ENCODE measurements at regions not wholly inside any gene's neighbourhood (a gene's known extent, or its start where the extent isn't known, plus 50 kb on each side); places are given as distances from the start of the nearest gene placed in this dataset.

- Mint-ChIP-seq H3K36me3 (ENCODE audit: low read depth) (no peaks in the 10 kb centered on the region), H3K27me3 (no peaks in the 10 kb centered on the region), H3K9me3 (peaks cover 27% of the 10 kb centered on the region), H3K4me1 (ENCODE audit: low read depth) (no peaks in the 10 kb centered on the region), H3K27ac (no peak overlapping the region), H3K4me3 (no peak overlapping the region)
- intact Hi-C loops (cut with micrococcal nuclease): no loop called here
These were observed 307.1 kb downstream of the OSR1 start for GRCh38 chr2:19051203-19051831.

DNA sequence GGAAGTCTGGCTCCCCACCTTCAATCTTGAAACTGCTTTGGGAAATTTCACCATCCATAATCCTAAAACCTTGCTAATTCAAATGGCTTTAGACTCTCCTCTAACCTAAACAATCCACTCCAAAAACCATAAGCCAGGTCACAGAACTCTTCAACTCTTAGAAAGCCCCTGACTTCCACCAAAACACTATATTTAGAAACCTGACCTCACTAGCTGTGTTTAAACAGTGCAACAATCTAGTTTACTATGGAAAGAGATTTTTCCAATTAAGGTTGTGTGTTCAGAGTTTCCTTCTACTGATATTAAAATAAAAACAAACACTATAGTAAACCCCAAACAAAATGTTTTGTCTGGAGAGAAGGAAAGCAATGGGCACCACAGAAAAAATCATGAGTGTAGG, 308.1 kb downstream of the OSR1 start:
- no peak overlapping the region for H3K4me3 Mint-ChIP-seq
- no peak overlapping the region for H3K27ac Mint-ChIP-seq
- peaks cover 17% of the 10 kb centered on the region for H3K9me3 Mint-ChIP-seq
- H3K36me3 Mint-ChIP-seq (ENCODE audit: low read depth): no peaks in the 10 kb centered on the region
- no peaks in the 10 kb centered on the region for H3K4me1 Mint-ChIP-seq (ENCODE audit: low read depth)
- intact Hi-C loops (cut with micrococcal nuclease): no loop called here
- no peaks in the 10 kb centered on the region for H3K27me3 Mint-ChIP-seq

- intact Hi-C loops (cut with micrococcal nuclease): no loop called here
- no peaks in the 10 kb centered on the region for H3K4me1 Mint-ChIP-seq (ENCODE audit: low read depth)
- no peak overlapping the region for H3K27ac Mint-ChIP-seq
- no peaks in the 10 kb centered on the region for H3K27me3 Mint-ChIP-seq
- H3K4me3 Mint-ChIP-seq: no peak overlapping the region
- H3K9me3 Mint-ChIP-seq: peaks cover 16% of the 10 kb centered on the region
- H3K36me3 Mint-ChIP-seq (ENCODE audit: low read depth): no peaks in the 10 kb centered on the region
These were observed 309.7 kb downstream of the OSR1 start for GRCh38 chr2:19048593-19049266.

GRCh38 chr2:19046986-19047780, 311.2 kb downstream of the OSR1 start:
- Mint-ChIP-seq H3K9me3 (peaks cover 16% of the 10 kb centered on the region), H3K27me3 (no peaks in the 10 kb centered on the region), H3K4me1 (ENCODE audit: low read depth) (no peaks in the 10 kb centered on the region), H3K4me3 (no peak overlapping the region), H3K27ac (no peak overlapping the region), H3K36me3 (ENCODE audit: low read depth) (no peaks in the 10 kb centered on the region)
- intact Hi-C loops (cut with micrococcal nuclease): no loop called here

DNA sequence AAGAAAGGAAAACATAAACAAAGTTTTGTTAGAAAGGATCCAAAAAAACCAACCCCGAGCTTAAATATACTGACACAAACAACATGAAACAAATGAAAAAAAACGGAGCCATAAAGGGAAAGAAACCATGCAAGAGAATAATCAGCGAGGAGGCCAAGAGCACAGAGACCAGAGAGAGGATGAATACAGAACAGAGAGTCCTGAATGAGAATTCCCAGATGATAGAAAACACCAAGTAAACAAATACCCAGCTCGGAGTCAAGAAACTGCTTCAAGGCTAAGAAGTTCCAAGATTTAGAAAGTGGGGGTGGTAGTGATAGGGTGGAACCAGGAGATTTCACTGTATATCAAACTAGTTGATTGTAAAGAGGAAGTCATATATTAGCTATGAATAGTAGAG, 313.3 kb downstream of the OSR1 start:
- intact Hi-C loops (cut with micrococcal nuclease): no loop called here
- Mint-ChIP-seq H3K27me3 (no peaks in the 10 kb centered on the region), H3K4me1 (ENCODE audit: low read depth) (no peaks in the 10 kb centered on the region), H3K4me3 (no peak overlapping the region), H3K27ac (no peak overlapping the region), H3K9me3 (peaks cover 16% of the 10 kb centered on the region), H3K36me3 (ENCODE audit: low read depth) (no peaks in the 10 kb centered on the region)

DNA sequence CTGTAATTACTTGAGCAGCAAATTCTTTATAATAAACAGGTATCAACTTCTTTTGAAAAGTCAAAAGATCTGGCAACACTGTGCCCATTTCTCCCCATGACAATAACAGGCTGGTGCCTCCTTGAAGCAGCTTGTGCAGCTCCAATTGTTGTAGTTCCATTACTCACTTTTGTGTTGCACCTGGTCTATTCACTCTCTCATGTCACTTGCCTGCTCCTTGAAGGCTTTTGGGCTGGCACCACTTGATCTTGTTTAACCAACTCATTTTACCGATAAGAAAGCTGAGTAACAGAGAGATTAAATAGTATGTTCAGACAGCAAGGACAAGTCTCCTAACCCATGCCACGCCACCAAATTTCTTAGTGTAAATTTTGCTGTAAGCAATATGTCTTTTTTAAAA, 314.5 kb downstream of the OSR1 start:
- Mint-ChIP-seq H3K9me3 (peaks cover 16% of the 10 kb centered on the region), H3K4me3 (no peak overlapping the region), H3K27me3 (no peaks in the 10 kb centered on the region), H3K36me3 (ENCODE audit: low read depth) (no peaks in the 10 kb centered on the region), H3K27ac (no peak overlapping the region), H3K4me1 (ENCODE audit: low read depth) (peaks cover under 1% of the 10 kb centered on the region)
- intact Hi-C loops (cut with micrococcal nuclease): no loop called here

GRCh38 chr2:19041434-19042041, 316.9 kb downstream of the OSR1 start:
- Mint-ChIP-seq H3K4me1 (ENCODE audit: low read depth) (peaks cover 7% of the 10 kb centered on the region), H3K27ac (no peak overlapping the region), H3K36me3 (ENCODE audit: low read depth) (no peaks in the 10 kb centered on the region), H3K9me3 (peaks cover 8% of the 10 kb centered on the region), H3K27me3 (no peaks in the 10 kb centered on the region), H3K4me3 (no peak overlapping the region)
- intact Hi-C loops (cut with micrococcal nuclease): no loop called here

DNA sequence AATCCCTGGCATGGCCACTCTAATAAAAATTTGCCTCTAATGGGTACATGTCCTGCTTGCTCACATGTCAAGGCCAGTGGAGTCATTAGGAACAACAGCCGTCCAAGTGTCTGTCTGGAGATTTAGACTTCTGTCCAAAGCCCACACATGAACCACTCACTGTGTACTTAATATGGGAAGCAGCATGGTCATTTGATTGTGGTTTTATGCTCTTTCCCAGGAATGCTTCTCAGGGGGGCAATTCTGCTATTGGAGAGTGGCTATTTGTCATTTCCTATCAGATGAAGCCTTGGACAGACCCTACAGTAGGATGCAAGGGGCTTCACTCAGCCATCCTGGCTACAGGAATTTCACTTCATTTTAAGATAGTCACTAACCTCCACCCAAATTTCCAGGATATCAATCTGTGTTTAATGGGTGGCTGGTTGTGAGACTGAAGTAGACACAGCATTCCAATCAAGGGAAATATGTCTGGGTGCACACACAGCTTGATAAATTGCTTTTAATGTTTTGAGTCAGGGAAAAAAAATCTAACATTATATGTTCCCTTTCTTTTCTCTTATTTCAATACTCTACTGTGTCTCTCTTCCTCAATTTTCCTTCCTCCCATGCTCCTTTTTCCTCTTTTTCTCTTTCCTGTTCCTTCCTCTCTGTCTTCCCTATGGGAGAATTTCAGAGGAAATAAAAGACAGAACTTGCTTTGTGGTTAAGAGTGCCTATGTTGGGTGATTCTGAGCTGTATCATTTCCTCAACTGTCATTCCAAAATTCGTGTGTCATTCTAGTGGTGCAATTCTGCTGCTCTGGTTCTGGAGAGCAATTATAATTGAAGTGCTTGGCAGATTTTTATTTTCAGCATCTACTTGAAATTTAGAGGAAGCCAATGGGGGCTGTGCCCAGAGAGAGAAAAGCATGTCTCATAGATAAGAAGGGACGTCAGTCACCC, 320.1 kb downstream of the OSR1 start:
- intact Hi-C loops (cut with micrococcal nuclease): no loop called here
- H3K36me3 Mint-ChIP-seq (ENCODE audit: low read depth): no peaks in the 10 kb centered on the region
- peaks cover 9% of the 10 kb centered on the region for H3K9me3 Mint-ChIP-seq

DNA sequence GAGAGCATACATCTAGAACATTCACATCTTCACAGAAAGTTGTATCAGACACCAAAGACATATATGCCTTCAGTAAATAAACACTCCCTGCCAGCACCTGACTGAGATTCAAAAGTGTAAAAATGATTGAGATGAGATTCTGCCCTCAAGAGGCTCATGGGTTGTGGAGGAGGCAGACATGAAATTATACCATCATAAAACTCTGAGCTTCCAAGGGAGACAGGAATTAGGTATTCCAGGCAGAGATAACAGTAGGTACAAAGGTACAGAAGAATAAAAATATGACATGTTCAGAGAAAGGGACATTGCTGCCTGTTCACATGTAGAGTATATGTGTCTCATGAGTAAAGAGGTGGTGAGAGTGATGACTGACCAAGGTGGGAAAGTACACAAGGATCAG, 322.3 kb downstream of the OSR1 start:
- H3K4me3 Mint-ChIP-seq: no peak overlapping the region
- no peaks in the 10 kb centered on the region for H3K36me3 Mint-ChIP-seq (ENCODE audit: low read depth)
- H3K4me1 Mint-ChIP-seq (ENCODE audit: low read depth): peaks cover 7% of the 10 kb centered on the region
- peaks cover 15% of the 10 kb centered on the region for H3K9me3 Mint-ChIP-seq
- H3K27ac Mint-ChIP-seq: no peak overlapping the region
- intact Hi-C loops (cut with micrococcal nuclease): no loop called here
- H3K27me3 Mint-ChIP-seq: no peaks in the 10 kb centered on the region

More for the DNA sequence above, 320.1 kb downstream of the OSR1 start:
- no peaks in the 10 kb centered on the region for H3K27me3 Mint-ChIP-seq
- no peak overlapping the region for H3K4me3 Mint-ChIP-seq
- H3K4me1 Mint-ChIP-seq (ENCODE audit: low read depth): peaks cover 7% of the 10 kb centered on the region
- H3K27ac Mint-ChIP-seq: no peak overlapping the region

GRCh38 chr2:19035238-19035637, 323.2 kb downstream of the OSR1 start:
- H3K27ac Mint-ChIP-seq: no peak overlapping the region
- no peaks in the 10 kb centered on the region for H3K27me3 Mint-ChIP-seq
- intact Hi-C loops (cut with micrococcal nuclease): no loop called here
- no peak overlapping the region for H3K4me3 Mint-ChIP-seq
- H3K9me3 Mint-ChIP-seq: peaks cover 15% of the 10 kb centered on the region
- peaks cover 7% of the 10 kb centered on the region for H3K4me1 Mint-ChIP-seq (ENCODE audit: low read depth)
- H3K36me3 Mint-ChIP-seq (ENCODE audit: low read depth): no peaks in the 10 kb centered on the region

GRCh38 chr2:19033240-19033639, 325.2 kb downstream of the OSR1 start:
- no peaks in the 10 kb centered on the region for H3K36me3 Mint-ChIP-seq (ENCODE audit: low read depth)
- intact Hi-C loops (cut with micrococcal nuclease): no loop called here
- peaks cover 8% of the 10 kb centered on the region for H3K9me3 Mint-ChIP-seq
- H3K4me3 Mint-ChIP-seq: no peak overlapping the region
- no peaks in the 10 kb centered on the region for H3K4me1 Mint-ChIP-seq (ENCODE audit: low read depth)
- H3K27me3 Mint-ChIP-seq: no peaks in the 10 kb centered on the region
- no peak overlapping the region for H3K27ac Mint-ChIP-seq

- no peaks in the 10 kb centered on the region for H3K36me3 Mint-ChIP-seq (ENCODE audit: low read depth)
- H3K4me3 Mint-ChIP-seq: no peak overlapping the region
- H3K9me3 Mint-ChIP-seq: peaks cover 7% of the 10 kb centered on the region
- H3K27ac Mint-ChIP-seq: no peak overlapping the region
- no peaks in the 10 kb centered on the region for H3K27me3 Mint-ChIP-seq
- H3K4me1 Mint-ChIP-seq (ENCODE audit: low read depth): no peaks in the 10 kb centered on the region
- intact Hi-C loops (cut with micrococcal nuclease): no loop called here
These were observed 326.8 kb downstream of the OSR1 start for GRCh38 chr2:19031642-19032041.

DNA sequence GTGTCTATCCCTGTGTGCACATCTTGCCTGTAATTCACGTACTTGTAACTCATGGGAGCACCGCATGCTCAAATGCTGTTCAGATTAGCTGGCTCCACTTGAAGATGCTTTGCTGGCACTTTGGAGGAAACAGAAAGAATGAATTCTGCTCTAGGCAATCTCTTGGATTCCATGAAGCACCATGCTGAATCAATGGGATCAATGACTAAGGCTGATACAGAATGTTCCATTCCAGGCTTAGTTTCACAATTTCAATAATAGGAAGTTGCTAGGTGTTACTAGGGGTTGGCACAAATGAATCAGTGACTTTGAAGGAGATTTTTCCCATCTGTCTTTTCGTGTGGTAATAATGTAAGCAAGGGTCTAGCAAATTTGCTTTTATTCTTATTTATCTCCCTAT, 328.8 kb downstream of the OSR1 start:
- Mint-ChIP-seq H3K27me3 (no peaks in the 10 kb centered on the region), H3K27ac (no peak overlapping the region), H3K9me3 (peaks cover 7% of the 10 kb centered on the region), H3K4me1 (ENCODE audit: low read depth) (no peaks in the 10 kb centered on the region), H3K36me3 (ENCODE audit: low read depth) (no peaks in the 10 kb centered on the region), H3K4me3 (no peak overlapping the region)
- intact Hi-C loops (cut with micrococcal nuclease): no loop called here

All from dendritic cell treated with granulocyte-macrophage colony-stimulating factor and Interleukin-4, amounts not matched to agents 40 ng/mL and 50 ng/mL, for 4 days (primary cell).